Mucosa of stomach (tissue), 1 donor: ENCODE measurements at regions not wholly inside any gene's neighbourhood (a gene's known extent, or its start where the extent isn't known, plus 50 kb on each side); places are given as distances from the start of the nearest gene placed in this dataset.
"Not testable (repeated sequence)": the region's sequence is repeated elsewhere in the genome, so short reads cannot be mapped to it uniquely, and the experiment has no call there.

Source experiments
- H3K27me3 ChIP-seq: one replicate; pipeline ENCODE4 v1.7.0; 2013; ENCODE audit warnings: mild to moderate bottlenecking, low read length; ENCODE audit not compliant: control insufficient read depth, insufficient read depth
- H3K36me3 ChIP-seq: one replicate; pipeline ENCODE4 v1.7.0; 2013; ENCODE audit warnings: low read length; ENCODE audit not compliant: control insufficient read depth, insufficient read depth
- H3K4me1 ChIP-seq: one replicate; pipeline ENCODE4 v1.7.0; 2013; ENCODE audit warnings: mild to moderate bottlenecking, low read length; ENCODE audit not compliant: control insufficient read depth, insufficient read depth
- H3K4me3 ChIP-seq: one replicate; pipeline ENCODE4 v1.7.0; 2013; ENCODE audit warnings: low read length
- H3K9ac ChIP-seq: one replicate; pipeline ENCODE4 v1.7.0; 2013; ENCODE audit warnings: mild to moderate bottlenecking, low read length, moderate library complexity
- H3K9me3 ChIP-seq: one replicate; pipeline ENCODE4 v1.7.0; 2013; ENCODE audit warnings: mild to moderate bottlenecking, low read length, moderate library complexity; ENCODE audit not compliant: control insufficient read depth
- donor health status: Pancreatic carcinoma.

DNA sequence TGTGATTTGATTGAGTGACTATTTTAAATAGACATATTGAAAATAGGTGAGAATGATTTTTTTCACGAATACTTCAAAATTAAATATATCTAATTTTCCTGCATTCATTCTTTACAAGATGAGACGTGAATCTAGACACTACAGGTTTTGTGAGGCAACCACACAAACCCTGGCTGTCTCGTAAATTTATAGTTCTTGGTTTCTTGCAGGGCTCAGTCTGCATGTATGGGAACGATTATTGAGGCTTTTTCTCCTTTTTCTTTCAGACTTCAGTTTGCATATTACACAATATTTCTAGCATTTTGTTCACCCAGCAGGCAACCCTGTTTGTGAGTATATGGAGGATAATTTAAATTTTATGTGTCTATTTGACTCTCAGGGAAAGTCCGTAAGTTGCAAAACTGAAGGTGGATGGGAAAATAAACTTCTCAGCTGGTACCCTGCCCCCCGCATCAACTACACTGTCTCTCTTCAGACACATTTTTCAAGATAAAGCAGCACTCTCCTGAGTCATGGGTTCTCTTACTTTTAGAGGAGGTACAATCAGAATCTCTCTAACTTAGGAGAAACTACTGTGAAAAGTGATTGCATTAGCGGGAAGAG, 1349.3 kb downstream of the GRIK2 start:
- Histone ChIP-seq H3K9ac (no peak overlapping the region), H3K27me3 (no peaks in the 10 kb centered on the region), H3K4me3 (no peak overlapping the region), H3K36me3 (no peaks in the 10 kb centered on the region), H3K4me1 (no peaks in the 10 kb centered on the region), H3K9me3 (no peaks in the 10 kb centered on the region)

DNA sequence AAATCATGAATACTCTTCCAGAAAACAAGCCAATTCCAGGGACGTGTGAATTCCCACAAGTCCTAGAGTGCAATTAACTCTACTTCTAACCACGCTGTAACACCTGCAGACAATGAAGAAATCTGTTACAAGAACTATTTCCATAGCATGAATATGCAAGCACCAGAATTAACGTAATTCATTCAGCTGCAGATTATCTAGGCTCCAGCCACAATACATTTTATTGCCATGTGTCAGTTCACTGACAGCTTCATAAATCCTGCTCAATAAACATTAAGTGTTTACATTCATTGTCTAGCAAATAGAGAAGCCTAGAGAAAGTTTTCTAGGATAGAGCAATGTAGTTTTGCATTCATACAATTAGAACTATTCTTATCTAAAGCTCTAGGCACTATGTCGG, 1348.5 kb downstream of the GRIK2 start:
- H3K4me3 ChIP-seq, result no peak overlapping the region
- no peaks in the 10 kb centered on the region for H3K27me3 ChIP-seq
- H3K36me3 ChIP-seq, result no peaks in the 10 kb centered on the region
- no peaks in the 10 kb centered on the region for H3K4me1 ChIP-seq
- H3K9ac ChIP-seq, result no peak overlapping the region
- no peaks in the 10 kb centered on the region for H3K9me3 ChIP-seq

DNA sequence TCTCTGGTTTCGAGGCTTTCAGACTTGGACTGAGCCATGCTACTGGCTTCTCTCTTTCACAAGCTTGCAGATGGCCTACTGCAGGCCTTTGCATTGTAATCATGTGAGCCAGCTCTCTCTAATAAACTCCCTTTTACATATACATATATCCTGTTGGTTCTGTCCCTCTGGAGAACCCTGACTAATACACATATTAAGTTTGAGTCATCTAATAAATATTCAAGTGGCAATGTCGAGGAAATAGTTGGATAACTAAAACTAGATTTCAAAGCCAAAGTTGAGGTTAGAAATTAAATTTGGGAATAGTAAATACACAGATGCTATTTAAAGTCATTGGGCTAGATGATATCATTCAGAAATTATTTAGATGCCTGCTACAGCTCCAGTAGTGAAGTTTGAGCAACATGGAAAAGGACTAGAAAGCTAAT, 1343.4 kb downstream of the GRIK2 start:
- Histone ChIP-seq H3K9me3 (no peaks in the 10 kb centered on the region), H3K27me3 (no peaks in the 10 kb centered on the region), H3K4me3 (no peak overlapping the region), H3K36me3 (no peaks in the 10 kb centered on the region), H3K4me1 (no peaks in the 10 kb centered on the region), H3K9ac (no peak overlapping the region)

DNA sequence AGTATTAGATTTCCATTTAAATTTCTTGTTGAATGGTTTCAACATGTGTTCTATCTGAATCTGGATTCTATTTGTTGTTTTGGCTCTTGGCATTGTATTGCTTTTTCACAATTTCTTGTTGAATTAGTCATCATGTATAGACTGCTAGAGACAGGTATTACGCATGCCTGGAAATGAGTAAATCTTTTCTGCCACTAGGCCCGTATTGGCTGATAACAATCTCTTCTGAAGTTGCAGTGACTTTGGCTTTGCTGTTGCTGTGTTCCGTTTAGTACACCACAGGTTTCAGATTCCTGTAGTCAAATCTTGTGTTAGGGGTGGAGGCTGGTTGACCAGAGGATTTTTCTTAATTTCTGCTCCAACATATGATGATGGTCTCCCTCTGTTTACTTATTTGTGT, 1339.4 kb downstream of the GRIK2 start:
- Histone ChIP-seq H3K27me3 (no peaks in the 10 kb centered on the region), H3K4me3 (no peak overlapping the region), H3K4me1 (no peaks in the 10 kb centered on the region), H3K36me3 (no peaks in the 10 kb centered on the region), H3K9me3 (no peaks in the 10 kb centered on the region), H3K9ac (no peak overlapping the region)

DNA sequence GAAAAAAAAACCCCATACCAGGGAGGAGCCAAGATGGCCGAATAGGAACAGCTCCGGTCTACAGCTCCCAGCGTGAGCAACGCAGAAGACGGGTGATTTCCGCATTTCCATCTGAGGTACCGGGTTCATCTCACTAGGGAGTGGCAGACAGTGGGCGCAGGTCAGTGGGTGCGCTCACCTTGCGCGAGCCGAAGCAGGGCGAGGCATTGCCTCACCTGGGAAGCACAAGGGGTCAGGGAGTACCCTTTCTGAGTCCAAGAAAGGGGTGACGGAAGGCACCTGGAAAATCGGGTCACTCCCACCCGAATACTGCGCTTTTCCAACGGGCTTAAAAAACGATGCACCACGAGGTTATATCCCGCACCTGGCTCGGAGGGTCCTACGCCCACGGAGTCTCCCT, 1328.6 kb downstream of the GRIK2 start:
- H3K27me3 ChIP-seq, H3K9ac ChIP-seq, H3K36me3 ChIP-seq, H3K4me3 ChIP-seq, H3K9me3 ChIP-seq, H3K4me1 ChIP-seq: not testable (repeated sequence)

DNA sequence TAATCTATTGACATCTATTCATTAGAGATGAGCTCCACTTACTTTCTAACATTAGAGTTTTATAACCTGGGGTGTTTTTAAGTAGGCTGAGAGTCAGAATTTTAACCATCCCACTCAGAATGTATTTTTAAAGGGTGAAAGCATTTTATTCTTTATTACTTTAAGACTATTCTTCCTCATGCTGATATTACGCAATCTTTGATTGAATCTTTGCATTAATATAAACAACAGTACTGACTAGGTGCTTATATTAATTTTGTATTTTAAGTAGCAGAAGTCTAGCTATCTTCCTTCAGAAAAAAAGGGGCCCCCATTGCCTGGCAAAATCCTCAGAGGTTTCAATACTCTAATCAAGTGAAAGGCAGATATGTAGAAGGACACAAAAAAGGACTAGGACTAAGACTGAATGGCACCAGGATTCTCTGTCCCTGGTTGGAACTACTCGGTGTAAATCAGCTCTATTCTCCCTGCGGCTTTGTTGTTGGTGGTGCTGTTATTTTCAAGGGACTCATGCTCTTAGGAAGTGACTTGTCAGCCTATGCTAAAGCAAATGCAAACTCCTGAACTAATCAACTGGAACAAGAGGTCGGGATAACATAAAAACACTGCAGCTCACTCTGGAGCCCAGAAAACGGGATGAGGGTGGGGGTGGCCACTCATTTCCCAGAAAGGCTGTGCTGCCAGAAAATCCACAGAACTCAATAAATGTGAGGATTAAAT, 1324.4 kb downstream of the GRIK2 start:
- H3K36me3 ChIP-seq, result no peaks in the 10 kb centered on the region
- no peak overlapping the region for H3K4me3 ChIP-seq
- H3K4me1 ChIP-seq, result no peaks in the 10 kb centered on the region
- no peak overlapping the region for H3K9ac ChIP-seq
- no peaks in the 10 kb centered on the region for H3K27me3 ChIP-seq
- no peaks in the 10 kb centered on the region for H3K9me3 ChIP-seq

DNA sequence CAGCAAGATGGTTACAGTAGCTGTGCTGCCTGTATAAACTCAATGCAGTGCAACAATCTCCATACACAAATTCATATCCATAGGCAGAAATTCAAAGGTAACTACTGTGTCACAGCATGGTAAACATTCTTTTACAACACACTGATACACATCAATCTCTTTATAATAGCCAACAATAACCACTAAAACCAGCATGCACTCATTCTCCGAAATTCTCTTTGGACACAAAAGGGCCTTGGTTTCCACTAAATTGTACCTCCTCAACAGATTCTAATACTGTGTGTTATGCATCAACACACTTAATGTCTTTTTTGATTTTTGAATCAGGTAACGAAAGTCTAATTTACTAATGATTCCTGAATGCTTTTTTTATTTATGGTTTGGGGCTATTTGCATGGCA, 1323.7 kb downstream of the GRIK2 start:
- Histone ChIP-seq H3K4me3 (no peak overlapping the region), H3K27me3 (no peaks in the 10 kb centered on the region), H3K4me1 (no peaks in the 10 kb centered on the region), H3K9ac (no peak overlapping the region), H3K9me3 (no peaks in the 10 kb centered on the region), H3K36me3 (no peaks in the 10 kb centered on the region)

DNA sequence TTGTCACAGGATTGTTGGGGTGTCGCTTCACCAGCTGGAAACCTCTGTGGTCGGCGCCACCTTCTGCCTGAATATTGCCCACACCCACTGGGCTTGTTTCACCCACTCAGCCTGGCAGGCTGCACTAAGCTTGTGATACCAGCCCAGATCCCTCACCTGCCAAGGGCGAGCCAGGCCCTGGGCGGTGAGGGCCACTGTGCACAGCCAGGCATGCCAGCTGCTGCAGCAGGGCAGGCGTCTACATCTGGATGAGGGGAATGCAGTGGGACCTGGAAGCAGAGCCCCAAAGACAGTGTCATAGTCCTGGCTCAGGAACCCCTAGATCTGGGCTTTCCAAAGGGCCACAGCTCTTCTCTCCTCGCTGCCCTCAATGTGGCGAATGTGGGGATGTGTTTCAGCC, 1307.5 kb downstream of the GRIK2 start:
- H3K9ac ChIP-seq, result no peak overlapping the region
- H3K4me1 ChIP-seq, result no peaks in the 10 kb centered on the region
- no peaks in the 10 kb centered on the region for H3K9me3 ChIP-seq
- no peaks in the 10 kb centered on the region for H3K36me3 ChIP-seq
- no peak overlapping the region for H3K4me3 ChIP-seq
- H3K27me3 ChIP-seq, result no peaks in the 10 kb centered on the region

DNA sequence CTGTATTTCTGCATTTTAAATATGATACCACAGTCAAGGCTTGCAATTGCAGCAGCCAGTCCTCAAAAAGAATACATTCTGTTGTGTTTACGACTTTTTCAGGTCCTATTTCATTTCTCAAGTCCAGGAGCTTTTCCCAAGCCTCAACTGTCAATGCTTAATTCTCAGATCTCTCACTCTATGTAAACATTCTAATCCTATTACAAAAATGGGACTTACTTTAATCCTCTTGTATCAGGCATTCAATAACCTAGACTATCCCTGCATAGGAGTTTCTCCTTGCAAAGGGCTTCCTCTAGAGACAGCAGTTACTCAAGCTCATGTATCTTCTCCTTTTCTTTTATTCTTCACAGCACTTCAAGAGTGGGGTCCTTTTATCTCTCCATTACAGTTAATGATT, 1293.0 kb downstream of the GRIK2 start:
- Histone ChIP-seq H3K4me3 (no peak overlapping the region), H3K4me1 (no peaks in the 10 kb centered on the region), H3K36me3 (no peaks in the 10 kb centered on the region), H3K9ac (no peak overlapping the region), H3K27me3 (no peaks in the 10 kb centered on the region), H3K9me3 (no peaks in the 10 kb centered on the region)

DNA sequence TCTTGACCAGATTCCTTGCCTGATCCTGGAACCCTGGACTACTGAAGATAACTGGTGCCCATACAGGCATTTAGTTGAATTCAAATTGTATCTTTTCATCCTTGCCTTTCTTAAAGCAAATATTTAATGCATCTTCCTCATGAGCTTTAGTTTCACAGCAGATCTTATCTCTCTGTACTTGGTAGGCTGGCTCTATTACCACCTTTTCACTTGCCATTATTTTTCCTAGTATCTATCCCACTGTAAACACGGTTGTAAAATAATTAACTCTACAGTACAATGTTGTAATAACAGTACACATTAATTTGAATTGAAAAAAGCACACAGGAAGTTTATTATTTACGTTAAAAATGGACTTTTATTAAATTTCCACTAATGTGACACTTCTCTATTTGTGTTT, 1286.9 kb downstream of the GRIK2 start:
- H3K4me3 ChIP-seq, result no peak overlapping the region
- H3K27me3 ChIP-seq, result no peaks in the 10 kb centered on the region
- H3K4me1 ChIP-seq, result no peaks in the 10 kb centered on the region
- H3K9me3 ChIP-seq, result no peaks in the 10 kb centered on the region
- no peaks in the 10 kb centered on the region for H3K36me3 ChIP-seq
- H3K9ac ChIP-seq, result no peak overlapping the region

DNA sequence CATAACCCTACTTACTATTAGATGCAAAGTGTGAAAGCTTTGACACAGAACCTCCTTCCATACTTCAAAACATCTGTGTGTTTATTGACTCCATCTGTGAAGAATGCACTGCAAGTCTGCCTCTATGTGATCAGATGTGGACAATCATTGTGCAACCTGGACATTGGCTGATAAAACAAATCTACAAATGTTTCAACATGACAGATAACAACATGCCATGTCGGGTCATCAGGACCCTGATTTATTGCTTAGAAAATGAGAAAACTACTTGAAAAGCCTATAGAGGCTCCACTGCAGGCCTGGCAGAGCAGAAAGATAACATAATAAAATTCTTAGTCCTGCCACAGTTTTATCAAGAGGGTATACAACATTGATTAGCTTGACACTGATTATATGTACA, 1286.4 kb downstream of the GRIK2 start:
- Histone ChIP-seq H3K36me3 (no peaks in the 10 kb centered on the region), H3K4me1 (no peaks in the 10 kb centered on the region), H3K9ac (no peak overlapping the region)

DNA sequence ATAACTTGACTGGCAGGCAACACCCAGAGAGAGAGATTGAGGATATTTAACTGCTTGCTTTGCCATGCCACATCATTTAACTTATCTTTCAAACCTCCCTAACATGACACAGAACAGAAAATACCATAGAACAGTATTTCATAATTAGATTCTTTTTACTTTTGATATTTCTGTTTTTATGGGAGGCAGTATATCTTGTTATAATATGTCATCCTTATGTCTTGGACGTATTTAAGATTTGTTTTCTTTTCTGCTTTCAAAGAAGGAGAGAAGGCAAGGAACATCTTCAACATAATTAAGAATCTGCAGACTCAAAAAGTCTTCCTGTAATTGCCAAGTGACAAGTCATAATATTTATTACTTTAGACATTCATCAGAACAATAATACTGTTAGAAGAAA, 1283.7 kb downstream of the GRIK2 start:
- H3K9me3 ChIP-seq, result no peaks in the 10 kb centered on the region
- no peaks in the 10 kb centered on the region for H3K4me1 ChIP-seq
- no peaks in the 10 kb centered on the region for H3K27me3 ChIP-seq
- H3K9ac ChIP-seq, result no peak overlapping the region
- H3K4me3 ChIP-seq, result no peak overlapping the region
- no peaks in the 10 kb centered on the region for H3K36me3 ChIP-seq

More for the DNA sequence above, 1286.4 kb downstream of the GRIK2 start:
- no peaks in the 10 kb centered on the region for H3K9me3 ChIP-seq
- no peak overlapping the region for H3K4me3 ChIP-seq
- H3K27me3 ChIP-seq, result no peaks in the 10 kb centered on the region

DNA sequence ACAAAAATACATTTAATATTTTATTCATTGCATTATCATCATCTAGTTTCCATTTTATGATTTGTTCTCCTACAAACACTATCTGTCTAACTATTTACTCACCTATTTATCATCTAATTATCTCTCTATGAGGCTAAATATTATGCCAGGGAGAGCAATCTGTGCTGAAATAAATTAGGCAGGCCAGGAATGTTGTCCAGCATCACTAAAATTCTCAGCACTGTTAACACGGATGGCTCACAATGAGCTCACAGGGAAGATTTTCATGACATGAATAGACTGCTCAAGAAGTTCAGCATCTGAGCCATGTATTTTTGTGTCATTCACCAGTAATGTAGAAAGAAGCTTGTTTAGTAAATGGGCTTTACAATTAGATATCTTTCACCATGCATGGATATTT, 1277.2 kb downstream of the GRIK2 start:
- Histone ChIP-seq H3K9me3 (no peaks in the 10 kb centered on the region), H3K9ac (no peak overlapping the region), H3K4me1 (no peaks in the 10 kb centered on the region), H3K36me3 (no peaks in the 10 kb centered on the region), H3K4me3 (no peak overlapping the region), H3K27me3 (no peaks in the 10 kb centered on the region)
